OCI-LY7 (cell line): ENCODE measurements at regions not wholly inside any gene's neighbourhood (a gene's known extent, or its start where the extent isn't known, plus 50 kb on each side); places are given as distances from the start of the nearest gene placed in this dataset.

Source experiments
- BruUV-seq: library from RNA; stranded (reverse); fragments of 400-500 nt; replicated peaks from 2 replicates; lab custom pipeline; 2021; lab: Mats Ljungman, UMichigan
- CTCF ChIA-PET: fragments of 300-600 bp; sonication (Branson Sonifier 250); formaldehyde crosslinking; loops from one replicate; lab custom pipeline; 2022; ENCODE audit warnings: antibody characterized with exemption; ENCODE audit not compliant: unreplicated experiment; lab: Charles Lee
- POLR2A ChIA-PET: fragments of 300-600 bp; sonication (Branson Sonifier 250); formaldehyde crosslinking; loops from one replicate; lab custom pipeline; 2022; ENCODE audit warnings: antibody characterized with exemption; lab: Charles Lee
- DNase-seq: peaks from one replicate; pipeline ENCODE4 v3.0.0-alpha.2; 2015; ENCODE audit warnings: low spot score
- H2AFZ ChIP-seq: fragments of 200-600 bp; sonication (generic), shearing (Covaris generic); 2 replicates; pipeline ENCODE4 v1.6.1; 2014; ENCODE audit warnings: mild to moderate bottlenecking, antibody characterized with exemption, low read length, moderate library complexity
- H3K27ac ChIP-seq: fragments of 200-600 bp; sonication (generic); 2 replicates; pipeline ENCODE4 v1.5.1; 2014; ENCODE audit warnings: mixed run types, low read depth, mild to moderate bottlenecking, moderate library complexity, low read length, inconsistent platforms; ENCODE audit not compliant: poor library complexity, severe bottlenecking
- H3K36me3 ChIP-seq: fragments of 200-600 bp; sonication (generic); 2 replicates; pipeline ENCODE4 v1.6.1; 2014; ENCODE audit warnings: mild to moderate bottlenecking, antibody characterized with exemption, low read length, moderate library complexity, mixed read lengths; ENCODE audit not compliant: insufficient read depth
- H3K4me1 ChIP-seq: fragments of 200-600 bp; sonication (generic); 2 replicates; pipeline ENCODE4 v1.5.1; 2014; ENCODE audit warnings: mild to moderate bottlenecking, low read length; ENCODE audit not compliant: insufficient read depth, poor library complexity, severe bottlenecking
- H3K4me2 ChIP-seq: fragments of 200-600 bp; sonication (generic); 2 replicates; pipeline ENCODE4 v1.6.1; 2014; ENCODE audit warnings: mild to moderate bottlenecking, low read length
- H3K4me3 ChIP-seq: fragments of 200-600 bp; sonication (generic); 2 replicates; pipeline ENCODE4 v1.5.1; 2014; ENCODE audit warnings: mild to moderate bottlenecking, low read depth, low read length; ENCODE audit not compliant: poor library complexity, severe bottlenecking
- H3K79me2 ChIP-seq: fragments of 200-600 bp; sonication (generic); 2 replicates; pipeline ENCODE4 v1.6.1; 2016; ENCODE audit warnings: low read depth, mild to moderate bottlenecking, low read length, moderate library complexity, mixed read lengths; ENCODE audit not compliant: insufficient read depth
- H3K9me2 ChIP-seq: fragments of 200-600 bp; sonication (generic); 2 replicates; pipeline ENCODE4 v1.6.1; 2016; ENCODE audit warnings: mild to moderate bottlenecking, low read length, mixed read lengths; ENCODE audit not compliant: insufficient read depth
- H3K9me3 ChIP-seq: fragments of 200-600 bp; sonication (generic); 2 replicates; pipeline ENCODE4 v1.6.1; 2014; ENCODE audit warnings: mild to moderate bottlenecking, mixed run types, low read length, mixed read lengths
- H4K20me1 ChIP-seq: fragments of 200-600 bp; sonication (generic); 2 replicates; pipeline ENCODE4 v1.6.1; 2014; ENCODE audit warnings: mild to moderate bottlenecking, antibody characterized with exemption, low read length, moderate library complexity, mixed read lengths; ENCODE audit not compliant: insufficient read depth
- CTCF ChIP-seq: fragments of 200-600 bp; sonication (generic); conservative IDR thresholded peaks from 2 replicates; pipeline ENCODE4 v1.5.1; 2014; ENCODE audit warnings: mild to moderate bottlenecking, antibody characterized with exemption, low read length, moderate library complexity, mixed read lengths
- EZH2phosphoT487 ChIP-seq: fragments of 200-600 bp; sonication (generic); IDR thresholded peaks from 2 replicates; pipeline ENCODE4 v1.6.1; 2018; ENCODE audit warnings: low read depth, borderline replicate concordance, mild to moderate bottlenecking, mixed run types, antibody characterized with exemption, low read length, moderate library complexity, mixed read lengths
- intact Hi-C: fragments of 100-400 bp; cut with micrococcal nuclease; formaldehyde crosslinking; loops from one replicate; pipeline ENCODE4 v1.10.0; 2022; ENCODE audit not compliant: unreplicated experiment

- no peak for TF ChIP-seq EZH2phosphoT487
- no peak for TF ChIP-seq CTCF
- H3K9me2 ChIP-seq = no peaks in the 10 kb centered on the region
- no peak overlapping the region for H3K27ac ChIP-seq
- H3K9me3 ChIP-seq = no peaks in the 10 kb centered on the region
- H3K36me3 ChIP-seq = no peaks in the 10 kb centered on the region
- H3K4me1 ChIP-seq = no peaks in the 10 kb centered on the region
- BruUV-seq = no TSS peak
- intact Hi-C loops = no loop called here
- no peak overlapping the region for H3K4me3 ChIP-seq
- ChIA-PET CTCF (no interaction called here), POLR2A (no interaction called here)
- no peaks in the 10 kb centered on the region for H3K79me2 ChIP-seq
- no peak for DNase-seq
- no peaks in the 10 kb centered on the region for H4K20me1 ChIP-seq
- no peak overlapping the region for H3K4me2 ChIP-seq
- H2AFZ ChIP-seq = no peak overlapping the region
These were observed 119.8 kb downstream of the TMEM132E start for GRCh38 chr17:34699181-34699580.

- no peak overlapping the region for H3K4me2 ChIP-seq
- no peaks in the 10 kb centered on the region for H3K9me3 ChIP-seq
- CTCF ChIA-PET = no interaction called here
- H3K79me2 ChIP-seq = no peaks in the 10 kb centered on the region
- no peaks in the 10 kb centered on the region for H4K20me1 ChIP-seq
- H3K4me1 ChIP-seq = no peaks in the 10 kb centered on the region
- intact Hi-C loops = no loop called here
- H3K36me3 ChIP-seq = no peaks in the 10 kb centered on the region
- no TSS peak for BruUV-seq
- no peaks in the 10 kb centered on the region for H3K9me2 ChIP-seq
- POLR2A ChIA-PET = no interaction called here
- no peak overlapping the region for H2AFZ ChIP-seq
- TF ChIP-seq EZH2phosphoT487 = no peak
- TF ChIP-seq CTCF = no peak
- no peak overlapping the region for H3K4me3 ChIP-seq
- no peak for DNase-seq
- H3K27ac ChIP-seq = no peak overlapping the region
These were observed 113.5 kb downstream of the TMEM132E start for GRCh38 chr17:34692920-34693319.
